MCF 10A (cell line): ENCODE measurements at regions not wholly inside any gene's neighbourhood (a gene's known extent, or its start where the extent isn't known, plus 50 kb on each side); places are given as distances from the start of the nearest gene placed in this dataset.
A peak's percentile ranks its signal among the peaks of the same experiment; 100 is the strongest.

Experiments used
- BruUV-seq: library from RNA; stranded (reverse); fragments of 400-500 nt; replicated peaks from 2 replicates; lab custom pipeline; 2021; lab: Mats Ljungman, UMichigan
- CTCF ChIA-PET: fragments of 300-600 bp; sonication (Branson Sonifier 250); formaldehyde crosslinking; extraction: SDS; loops from one replicate; lab custom pipeline; 2021; ENCODE audit warnings: antibody characterized with exemption, inconsistent platforms; lab: Yijun Ruan, JAX
- POLR2A ChIA-PET: fragments of 300-600, 350-650 bp; sonication (Branson Sonifier 250); formaldehyde crosslinking; extraction: SDS; loops from one replicate; lab custom pipeline; 2020; ENCODE audit warnings: antibody characterized with exemption, inconsistent platforms; lab: Yijun Ruan, JAX
- DNase-seq: peaks from one replicate; pipeline ENCODE4 v3.0.0-alpha.2; 2018; ENCODE audit not compliant: unreplicated experiment
- H3K27ac Mint-ChIP-seq: one replicate; pipeline ENCODE4 v1.8.0; 2022; ENCODE audit warnings: mild to moderate bottlenecking, low read depth, mixed read lengths; ENCODE audit not compliant: unreplicated experiment
- H3K27me3 Mint-ChIP-seq: one replicate; pipeline ENCODE4 v1.8.0; 2022; ENCODE audit warnings: mixed read lengths; ENCODE audit not compliant: insufficient read depth, unreplicated experiment
- H3K36me3 Mint-ChIP-seq: one replicate; pipeline ENCODE4 v1.8.0; 2022; ENCODE audit warnings: mild to moderate bottlenecking, moderate library complexity, mixed read lengths; ENCODE audit not compliant: insufficient read depth, unreplicated experiment
- H3K4me1 Mint-ChIP-seq: one replicate; pipeline ENCODE4 v1.8.0; 2022; ENCODE audit warnings: mixed read lengths; ENCODE audit not compliant: insufficient read depth, unreplicated experiment
- H3K4me3 Mint-ChIP-seq: one replicate; pipeline ENCODE4 v1.8.0; 2022; ENCODE audit warnings: mild to moderate bottlenecking, moderate library complexity, mixed read lengths; ENCODE audit not compliant: unreplicated experiment
- H3K9me3 Mint-ChIP-seq: one replicate; pipeline ENCODE4 v1.8.0; 2022; ENCODE audit warnings: mixed read lengths; ENCODE audit not compliant: unreplicated experiment
- intact Hi-C: fragments of 100-400 bp; cut with micrococcal nuclease; formaldehyde crosslinking; loops from 2 replicates; pipeline ENCODE4 v1.14.1; 2022
- TF ChIP-seq, protein P1 (sequence below): fragments of 200-600 bp; IDR thresholded peaks from one replicate; pipeline ENCODE4 v1.8.0; 2022; ENCODE audit warnings: antibody characterized with exemption, mild to moderate bottlenecking; ENCODE audit not compliant: unreplicated experiment

DNA sequence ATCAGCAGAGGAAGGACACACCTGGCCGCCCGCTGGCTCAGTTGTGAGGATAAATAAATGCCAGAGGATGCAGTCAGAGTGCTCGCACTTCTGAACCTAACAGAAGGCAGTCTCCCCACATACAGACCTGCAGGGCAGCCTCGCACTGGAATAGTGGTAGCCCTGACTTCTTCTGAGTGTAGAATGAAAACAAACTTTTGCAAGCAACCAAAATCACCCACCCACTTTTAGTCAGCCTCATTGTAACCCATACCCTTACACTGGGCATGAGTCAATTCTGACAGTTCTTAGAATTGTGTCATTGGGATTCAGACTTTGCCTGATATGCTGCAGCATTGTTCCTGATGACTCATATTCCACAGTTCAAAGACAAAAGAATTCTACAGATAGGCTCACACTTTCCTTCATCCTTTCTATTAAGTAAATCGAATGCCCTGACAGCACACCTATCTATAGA is 167.0 kb upstream of the CDK1 start:
- TF ChIP-seq, protein P1, sequence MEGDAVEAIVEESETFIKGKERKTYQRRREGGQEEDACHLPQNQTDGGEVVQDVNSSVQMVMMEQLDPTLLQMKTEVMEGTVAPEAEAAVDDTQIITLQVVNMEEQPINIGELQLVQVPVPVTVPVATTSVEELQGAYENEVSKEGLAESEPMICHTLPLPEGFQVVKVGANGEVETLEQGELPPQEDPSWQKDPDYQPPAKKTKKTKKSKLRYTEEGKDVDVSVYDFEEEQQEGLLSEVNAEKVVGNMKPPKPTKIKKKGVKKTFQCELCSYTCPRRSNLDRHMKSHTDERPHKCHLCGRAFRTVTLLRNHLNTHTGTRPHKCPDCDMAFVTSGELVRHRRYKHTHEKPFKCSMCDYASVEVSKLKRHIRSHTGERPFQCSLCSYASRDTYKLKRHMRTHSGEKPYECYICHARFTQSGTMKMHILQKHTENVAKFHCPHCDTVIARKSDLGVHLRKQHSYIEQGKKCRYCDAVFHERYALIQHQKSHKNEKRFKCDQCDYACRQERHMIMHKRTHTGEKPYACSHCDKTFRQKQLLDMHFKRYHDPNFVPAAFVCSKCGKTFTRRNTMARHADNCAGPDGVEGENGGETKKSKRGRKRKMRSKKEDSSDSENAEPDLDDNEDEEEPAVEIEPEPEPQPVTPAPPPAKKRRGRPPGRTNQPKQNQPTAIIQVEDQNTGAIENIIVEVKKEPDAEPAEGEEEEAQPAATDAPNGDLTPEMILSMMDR, result no peak
- intact Hi-C loops, result no loop called here

DNA sequence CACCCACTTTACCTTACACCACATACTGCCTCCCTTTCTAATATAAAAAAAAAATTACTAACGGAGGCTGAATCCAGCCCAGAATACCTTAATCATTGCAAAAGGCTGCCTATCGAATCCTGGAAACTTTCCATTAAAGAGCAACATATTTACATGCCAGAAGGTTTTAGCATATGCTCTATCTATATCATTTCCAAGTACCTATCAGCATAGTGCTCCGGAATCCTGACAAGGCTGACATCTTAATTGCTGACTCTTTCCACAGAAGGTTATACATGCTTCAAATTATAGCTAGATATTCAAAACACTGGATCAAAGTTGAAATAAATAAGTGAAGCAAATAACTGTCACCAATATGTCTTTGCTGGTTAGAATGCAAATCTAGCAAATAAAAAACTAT is 170.9 kb upstream of the CDK1 start:
- CTCF ChIA-PET, result interaction anchor here (0.7 to 1.4 kb wide), 4 partner anchors 12 to 163 kb away, joined by 3 to 5 read pairs (median 3); no protein-coding TSS in a partner anchor
- no peak for DNase-seq
- Mint-ChIP-seq H3K36me3 (no peaks in the 10 kb centered on the region), H3K4me1 (peaks cover 21% of the 10 kb centered on the region), H3K9me3 (no peaks in the 10 kb centered on the region), H3K27me3 (no peaks in the 10 kb centered on the region), H3K27ac (no peak overlapping the region), H3K4me3 (no peak overlapping the region)
- BruUV-seq, result no TSS peak
- POLR2A ChIA-PET, result no interaction called here
- intact Hi-C loops, result no loop called here
- TF ChIP-seq, protein P1, result no peak

More for the DNA sequence above, 167.0 kb upstream of the CDK1 start:
- ChIA-PET POLR2A (interaction anchor here (0.9 kb wide), 1 partner anchor 39 kb away, joined by 4 read pairs; no protein-coding TSS in a partner anchor), CTCF (interaction anchor here (0.6 kb wide), 1 partner anchor 671 kb away, joined by 3 read pairs; no protein-coding TSS in a partner anchor)
- Mint-ChIP-seq H3K4me1 (peaks cover 20% of the 10 kb centered on the region), H3K4me3 (no peak overlapping the region), H3K27ac (no peak overlapping the region), H3K36me3 (no peaks in the 10 kb centered on the region), H3K27me3 (no peaks in the 10 kb centered on the region), H3K9me3 (no peaks in the 10 kb centered on the region)
- DNase-seq, result peak; percentile 87
- no TSS peak for BruUV-seq

DNA sequence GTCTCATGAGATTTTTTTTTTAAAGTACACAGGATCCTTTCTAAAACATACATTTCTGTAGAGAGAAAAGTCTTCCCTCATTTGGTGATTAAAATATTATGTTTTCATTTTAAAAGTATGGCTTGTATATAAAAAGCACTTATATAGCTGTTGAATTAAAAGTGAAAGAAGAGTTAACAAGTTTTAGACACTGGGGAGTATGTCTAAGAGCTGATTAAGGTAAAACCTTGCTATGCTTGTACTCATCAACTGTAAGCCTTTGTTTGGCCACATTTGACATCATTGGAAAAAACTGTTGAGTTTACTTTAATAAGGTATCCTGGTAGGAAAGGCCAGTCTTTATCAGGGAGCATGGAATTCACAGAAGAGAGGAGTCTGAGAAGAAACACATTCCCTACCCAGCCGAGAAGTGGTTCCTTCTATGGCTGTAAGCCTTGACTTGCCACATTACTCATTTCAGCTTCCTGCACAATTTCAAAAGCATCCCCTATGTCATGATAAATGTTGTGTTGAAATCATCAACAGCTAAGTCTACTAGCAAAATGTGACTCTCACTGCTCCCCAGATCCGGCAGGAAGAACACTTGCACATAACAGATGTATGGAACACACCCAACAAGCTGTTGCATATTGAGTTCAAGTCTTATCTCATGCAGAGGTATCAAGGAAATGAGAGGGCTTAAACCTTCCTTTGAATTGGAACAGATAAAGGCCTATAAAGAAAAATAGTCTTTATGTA is 171.8 kb upstream of the CDK1 start:
- peak; percentile 79 for DNase-seq
- TF ChIP-seq, protein P1, result no peak
- intact Hi-C loops, result no loop called here
- POLR2A ChIA-PET, result interaction anchor here (0.5 to 1.8 kb wide), 7 partner anchors 11 to 277 kb away, joined by 3 to 5 read pairs (median 3); no protein-coding TSS in a partner anchor
- Mint-ChIP-seq H3K27ac (peak overlapping the region; percentile 59), H3K4me3 (no peak overlapping the region), H3K27me3 (no peaks in the 10 kb centered on the region), H3K9me3 (no peaks in the 10 kb centered on the region), H3K4me1 (peaks cover 15% of the 10 kb centered on the region), H3K36me3 (no peaks in the 10 kb centered on the region)
- CTCF ChIA-PET, result interaction anchor here (0.6 to 1.4 kb wide), 5 partner anchors 12 to 162 kb away, joined by 3 to 4 read pairs (median 3); no protein-coding TSS in a partner anchor
- BruUV-seq, result no TSS peak

DNA sequence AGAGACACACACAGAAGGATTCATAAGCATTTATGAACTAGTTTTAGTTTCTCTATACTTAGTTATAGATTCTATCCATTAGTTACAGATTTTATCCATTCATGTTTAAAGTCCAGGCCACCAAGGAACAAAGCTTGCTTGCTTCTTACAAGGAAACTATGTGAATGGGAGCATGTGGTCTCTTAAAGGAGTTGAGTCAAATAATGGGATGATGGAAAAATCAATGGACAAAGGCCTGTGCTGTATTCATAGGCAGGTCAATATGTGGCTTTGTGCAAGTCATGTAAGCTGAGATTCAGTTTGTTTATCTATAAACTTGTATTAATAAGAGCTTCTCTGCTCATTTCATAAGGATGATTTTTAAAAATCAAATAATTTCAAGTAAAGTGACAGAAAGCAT is 172.8 kb upstream of the CDK1 start:
- Mint-ChIP-seq H3K36me3 (no peaks in the 10 kb centered on the region), H3K27ac (no peak overlapping the region), H3K27me3 (no peaks in the 10 kb centered on the region), H3K4me3 (no peak overlapping the region), H3K4me1 (peaks cover 8% of the 10 kb centered on the region), H3K9me3 (no peaks in the 10 kb centered on the region)
- CTCF ChIA-PET, result interaction anchor here (0.7 to 1.5 kb wide), 3 partner anchors 10 to 1009 kb away, joined by 4 to 6 read pairs (median 4); no protein-coding TSS in a partner anchor
- intact Hi-C loops, result no loop called here
- POLR2A ChIA-PET, result interaction anchor here (1.0 to 1.8 kb wide), 2 partner anchors 17 to 34 kb away, joined by 3 to 4 read pairs; no protein-coding TSS in a partner anchor
- no peak for DNase-seq
- TF ChIP-seq, protein P1, result no peak
- no TSS peak for BruUV-seq
